WTC11 (cell line): ENCODE measurements at regions not wholly inside any gene's neighbourhood (a gene's known extent, or its start where the extent isn't known, plus 50 kb on each side); places are given as distances from the start of the nearest gene placed in this dataset.

Experiments used
- CTCF ChIP-seq: fragments of 200-600 bp; IDR thresholded peaks from 2 replicates; pipeline ENCODE4 v1.8.0; 2022; ENCODE audit warnings: antibody characterized with exemption
- E2F1 ChIP-seq: sonication (generic); formaldehyde crosslinking; IDR thresholded peaks from 2 replicates; pipeline ENCODE4 v1.8.0; 2022; ENCODE audit warnings: mild to moderate bottlenecking, missing genetic modification reagents
- HMGXB4 ChIP-seq: sonication (generic); formaldehyde crosslinking; IDR thresholded peaks from 2 replicates; pipeline ENCODE4 v1.8.1; 2023; ENCODE audit warnings: mild to moderate bottlenecking, moderate library complexity, missing genetic modification reagents

GRCh38 chr1:30399026-30399425, 324.4 kb downstream of the MATN1 start:
- TF ChIP-seq CTCF (no peak), HMGXB4 (CRISPR knock-in tag) (no peak), E2F1 (CRISPR knock-in tag) (no peak)
